Heart left ventricle (tissue), 16 donors: ENCODE measurements at regions not wholly inside any gene's neighbourhood (a gene's known extent, or its start where the extent isn't known, plus 50 kb on each side); places are given as distances from the start of the nearest gene placed in this dataset.

Experiments used
- ATAC-seq, 4 donors: fragments of 200-7000 bp; cut with Tn5 transposase; one replicate each; pipeline ENCODE4 v1.9.1; 2020 to 2022; ENCODE audit warnings: moderate library complexity in 4 of 4, mild to moderate bottlenecking in 3 of 4, moderate number of reproducible peaks in 1 of 4
- DNase-seq, 5 donors: peaks; one replicate each; pipeline ENCODE4 v3.0.0-alpha.2; 2020
- H3K27ac ChIP-seq, 12 donors: fragments of 200-600 bp; sonication (generic) in 4 of 12; one replicate each; pipeline versions ENCODE4 v1.5.0 to v1.8.0; 2016 to 2022; ENCODE audit warnings: mild to moderate bottlenecking in 2 of 12
- H3K27me3 ChIP-seq, 9 donors: fragments of 200-600 bp; sonication (generic) in 2 of 9; one replicate each; pipeline versions ENCODE4 v1.5.1 to v1.8.0; 2016 to 2022; ENCODE audit warnings: mild to moderate bottlenecking in 3 of 9
- H3K36me3 ChIP-seq, 9 donors: fragments of 200-600 bp; sonication (generic) in 2 of 9; one replicate each; pipeline versions ENCODE4 v1.5.0 to v1.8.0; 2018 to 2022; ENCODE audit warnings: mild to moderate bottlenecking in 2 of 9
- H3K4me1 ChIP-seq, 12 donors: fragments of 200-600 bp; sonication (generic) in 4 of 12; one replicate each; pipeline versions ENCODE4 v1.5.0 to v1.8.0; 2016 to 2022; ENCODE audit warnings: mild to moderate bottlenecking in 3 of 12
- H3K4me3 ChIP-seq, 12 donors: fragments of 200-600 bp; sonication (generic) in 4 of 12; one replicate each; pipeline versions ENCODE4 v1.5.0 to v1.8.0; 2017 to 2022; ENCODE audit warnings: mild to moderate bottlenecking in 9 of 12, moderate library complexity in 4 of 12
- H3K9me3 ChIP-seq, 12 donors: fragments of 200-600 bp; sonication (generic) in 4 of 12; one replicate each; pipeline versions ENCODE4 v1.5.0 to v1.8.0; 2016 to 2022; ENCODE audit warnings: mild to moderate bottlenecking in 1 of 12
- POLR2A ChIP-seq, 2 donors: fragments of 450-650 bp; IDR thresholded peaks; one replicate each; pipeline ENCODE4 v1.6.1; 2017; ENCODE audit warnings: antibody characterized with exemption in 2 of 2, mild to moderate bottlenecking in 2 of 2, moderate library complexity in 2 of 2
- WGBS, 4 donors: extraction: QIAGEN DNeasy Blood & Tissue Kit in 2 of 4; methylation state at CpG; one replicate each; pipeline versions ENCODE4 v1.1.5 to v1.1.7; 2013 to 2018; 5-methylcytosine and 5-hydroxymethylcytosine counted together
- intact Hi-C, 10 donors: fragments of 100-400 bp; cut with DNase I; formaldehyde crosslinking; loops; one replicate each; pipeline versions ENCODE4 v1.11.1 to v1.14.2; 2022
- TF ChIP-seq, protein P1 (sequence below), 12 donors: fragments of 200-600 bp; sonication (generic) in 4 of 12; IDR thresholded peaks; one replicate each; pipeline versions ENCODE4 v1.5.0 to v1.8.0; 2018 to 2022; ENCODE audit warnings: antibody characterized with exemption in 12 of 12, mild to moderate bottlenecking in 5 of 12
- donor health status: ischemic (EF 13 %, LVEDD 7.1; RV severe dilation, severe dysfunction).
- donor health status: healthy with polysubstance abuse.
- donor health status: DM: no; HTN: yes; CAD: no.
- donor health status: DM: no; HTN: no; CAD: no.
- donor health status: ischemic (EF 25% LVEDD 6.9; RV normal size, moderate dysfunction).
- donor health status: ischemic (EF 25% LVEDD 5.7; RV mildly dilated, moderate dysfunction).
- donor health status: healthy.
- donor health status: DM: yes; HTN: yes; CAD: no.
- donor health status: ischemic (EF 35%, LVEDD 5.7; RV mildly dilated, moderate dysfunction).
- donor health status: nonischemic (EF 11% LVEDD 7.7; RV severe dilation, severe dysfunction).
- donor health status: DM: yes; HTN: yes; CAD: no.
- donor health status: PGD.
- donor health status: ischemic (EF 29% LVEDD 5.4; RV normal size, mild dysfunction).
- donor health status: nonischemic (EF 23%, LVEDD 6.1; RV moderate dilation, normal function).

GRCh38 chr2:219852626-219853025 is 225.2 kb downstream of the SLC4A3 start:
- no peak overlapping the region for H3K4me3 ChIP-seq
- H3K4me1 ChIP-seq = peaks cover 0 to 7% (median 0%) of the 10 kb centered on the region in 12 donors
- ATAC-seq (no peak), DNase-seq (no peak)
- H3K9me3 ChIP-seq = no peaks in the 10 kb centered on the region
- peaks cover 0 to 7% (median 0%) of the 10 kb centered on the region in 9 donors for H3K27me3 ChIP-seq
- WGBS, 4 donors = 71 to 79% (median 72%) methylated on average over 12 of the region's 12 CpGs
- H3K27ac ChIP-seq = no peak overlapping the region
- intact Hi-C loops = no loop called here
- TF ChIP-seq, protein P1, sequence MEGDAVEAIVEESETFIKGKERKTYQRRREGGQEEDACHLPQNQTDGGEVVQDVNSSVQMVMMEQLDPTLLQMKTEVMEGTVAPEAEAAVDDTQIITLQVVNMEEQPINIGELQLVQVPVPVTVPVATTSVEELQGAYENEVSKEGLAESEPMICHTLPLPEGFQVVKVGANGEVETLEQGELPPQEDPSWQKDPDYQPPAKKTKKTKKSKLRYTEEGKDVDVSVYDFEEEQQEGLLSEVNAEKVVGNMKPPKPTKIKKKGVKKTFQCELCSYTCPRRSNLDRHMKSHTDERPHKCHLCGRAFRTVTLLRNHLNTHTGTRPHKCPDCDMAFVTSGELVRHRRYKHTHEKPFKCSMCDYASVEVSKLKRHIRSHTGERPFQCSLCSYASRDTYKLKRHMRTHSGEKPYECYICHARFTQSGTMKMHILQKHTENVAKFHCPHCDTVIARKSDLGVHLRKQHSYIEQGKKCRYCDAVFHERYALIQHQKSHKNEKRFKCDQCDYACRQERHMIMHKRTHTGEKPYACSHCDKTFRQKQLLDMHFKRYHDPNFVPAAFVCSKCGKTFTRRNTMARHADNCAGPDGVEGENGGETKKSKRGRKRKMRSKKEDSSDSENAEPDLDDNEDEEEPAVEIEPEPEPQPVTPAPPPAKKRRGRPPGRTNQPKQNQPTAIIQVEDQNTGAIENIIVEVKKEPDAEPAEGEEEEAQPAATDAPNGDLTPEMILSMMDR (IDR thresholded peaks at IDR 0.05) = no peak
- TF ChIP-seq POLR2A (IDR thresholded peaks at IDR 0.05) = no peak
- H3K36me3 ChIP-seq = no peaks in the 10 kb centered on the region

- H3K4me1 ChIP-seq = peaks cover 0 to 6% (median 0%) of the 10 kb centered on the region in 12 donors
- no peaks in the 10 kb centered on the region for H3K9me3 ChIP-seq
- peaks cover 0 to 7% (median 0%) of the 10 kb centered on the region in 9 donors for H3K27me3 ChIP-seq
- H3K36me3 ChIP-seq = no peaks in the 10 kb centered on the region
- no peak overlapping the region for H3K27ac ChIP-seq
- intact Hi-C loops = no loop called here
- 82 to 90% (median 87%) methylated on average over 3 of the region's 3 CpGs for WGBS, 4 donors
- H3K4me3 ChIP-seq = no peak overlapping the region
- DNase-seq = no peak
- no peak for TF ChIP-seq POLR2A (IDR thresholded peaks at IDR 0.05)
- TF ChIP-seq, protein P1 (IDR thresholded peaks at IDR 0.05) = no peak
- no peak for ATAC-seq
Observed at GRCh38 chr2:219856602-219857001, 229.2 kb downstream of the SLC4A3 start.

GRCh38 chr2:219857751-219858150 is 230.3 kb downstream of the SLC4A3 start:
- intact Hi-C loops = no loop called here
- Histone ChIP-seq H3K27ac (no peak overlapping the region), H3K4me1 (no peaks in the 10 kb centered on the region), H3K36me3 (no peaks in the 10 kb centered on the region), H3K9me3 (no peaks in the 10 kb centered on the region), H3K4me3 (no peak overlapping the region), H3K27me3 (peaks cover 0 to 7% (median 0%) of the 10 kb centered on the region in 9 donors)
- ATAC-seq (no peak), DNase-seq (no peak)
- WGBS, 4 donors = 72 to 87% (median 78%) methylated on average over 4 of the region's 4 CpGs
- TF ChIP-seq POLR2A (IDR thresholded peaks at IDR 0.05) = no peak
- TF ChIP-seq, protein P1 (IDR thresholded peaks at IDR 0.05) = no peak

DNA sequence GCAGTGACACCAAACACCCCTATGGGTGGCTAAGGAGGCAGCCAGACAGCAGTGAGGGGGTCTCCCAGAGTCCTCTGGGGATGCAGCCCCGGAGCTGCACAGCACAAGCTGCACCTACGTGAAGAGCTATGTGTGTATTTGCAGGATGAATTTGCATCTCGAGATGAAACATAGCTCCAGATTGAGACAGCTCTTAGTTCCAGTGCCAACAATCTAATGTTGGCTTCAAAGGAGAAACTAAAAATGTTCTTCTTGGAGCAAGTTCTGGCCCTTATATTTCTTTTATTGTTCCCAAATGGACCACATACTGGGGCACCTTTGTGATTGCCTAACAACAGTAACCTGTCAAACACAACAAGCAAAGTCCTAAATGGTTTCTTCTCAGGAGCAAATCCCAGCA is 233.9 kb downstream of the SLC4A3 start:
- no peaks in the 10 kb centered on the region for H3K27me3 ChIP-seq
- H3K27ac ChIP-seq = no peak overlapping the region
- H3K36me3 ChIP-seq = no peaks in the 10 kb centered on the region
- DNase-seq (no peak), ATAC-seq (no peak)
- WGBS, 4 donors = 70 to 90% (median 85%) methylated on average over 2 to 3 of the region's 3 CpGs
- no peak overlapping the region for H3K4me3 ChIP-seq
- no peak for TF ChIP-seq POLR2A (IDR thresholded peaks at IDR 0.05)
- TF ChIP-seq, protein P1 (IDR thresholded peaks at IDR 0.05) = no peak
- intact Hi-C loops = no loop called here
- no peaks in the 10 kb centered on the region for H3K9me3 ChIP-seq
- no peaks in the 10 kb centered on the region for H3K4me1 ChIP-seq
